Vagina (tissue), 2 donors: ENCODE measurements at regions not wholly inside any gene's neighbourhood (a gene's known extent, or its start where the extent isn't known, plus 50 kb on each side); places are given as distances from the start of the nearest gene placed in this dataset.

ENCODE experiments used
- POLR2A ChIP-seq, 2 donors: fragments of 450-650 bp; IDR thresholded peaks; one replicate each; pipeline ENCODE4 v1.6.1; 2017; ENCODE audit warnings: antibody characterized with exemption in 2 of 2, mild to moderate bottlenecking in 2 of 2, moderate library complexity in 2 of 2
- POLR2AphosphoS5 ChIP-seq, 2 donors: sonication (generic); formaldehyde crosslinking; IDR thresholded peaks; one replicate each; pipeline ENCODE4 v1.9.0; 2017; ENCODE audit warnings: antibody characterized with exemption in 2 of 2, mild to moderate bottlenecking in 2 of 2, low read depth in 1 of 2; ENCODE audit not compliant: insufficient read depth in 1 of 2
- TF ChIP-seq, protein P1 (sequence below), 3 experiments: fragments of 450-650 bp in 2 of 3; fragments of 200-600 bp in 1 of 3; sonication (generic) in 1 of 3; IDR thresholded peaks; one replicate each; pipeline ENCODE4 v1.5.1; 2017 to 2019; ENCODE audit warnings: antibody characterized with exemption in 3 of 3, mild to moderate bottlenecking in 2 of 3, moderate library complexity in 2 of 3

DNA sequence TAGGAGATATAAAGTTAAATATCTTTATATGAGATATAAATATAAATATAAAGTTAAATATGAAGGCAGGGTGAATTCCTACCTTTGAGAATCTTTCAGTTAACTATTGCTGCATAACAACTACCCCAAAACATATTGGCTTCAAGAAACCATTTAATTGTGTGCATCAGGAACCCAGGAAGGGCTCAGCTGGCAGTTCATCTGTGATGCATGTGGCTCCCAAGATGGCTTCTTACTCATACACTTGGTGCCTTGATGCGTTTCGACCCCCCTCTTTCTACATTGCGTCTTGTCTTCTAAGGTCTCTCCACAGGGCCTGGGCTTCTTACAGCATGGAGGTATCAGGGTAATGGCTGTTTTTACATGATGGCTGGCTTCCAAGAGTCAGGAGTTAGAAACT lies 253.9 kb upstream of the CRY1 start:
- no peak for TF ChIP-seq POLR2A (IDR thresholded peaks at IDR 0.05)
- TF ChIP-seq, protein P1, sequence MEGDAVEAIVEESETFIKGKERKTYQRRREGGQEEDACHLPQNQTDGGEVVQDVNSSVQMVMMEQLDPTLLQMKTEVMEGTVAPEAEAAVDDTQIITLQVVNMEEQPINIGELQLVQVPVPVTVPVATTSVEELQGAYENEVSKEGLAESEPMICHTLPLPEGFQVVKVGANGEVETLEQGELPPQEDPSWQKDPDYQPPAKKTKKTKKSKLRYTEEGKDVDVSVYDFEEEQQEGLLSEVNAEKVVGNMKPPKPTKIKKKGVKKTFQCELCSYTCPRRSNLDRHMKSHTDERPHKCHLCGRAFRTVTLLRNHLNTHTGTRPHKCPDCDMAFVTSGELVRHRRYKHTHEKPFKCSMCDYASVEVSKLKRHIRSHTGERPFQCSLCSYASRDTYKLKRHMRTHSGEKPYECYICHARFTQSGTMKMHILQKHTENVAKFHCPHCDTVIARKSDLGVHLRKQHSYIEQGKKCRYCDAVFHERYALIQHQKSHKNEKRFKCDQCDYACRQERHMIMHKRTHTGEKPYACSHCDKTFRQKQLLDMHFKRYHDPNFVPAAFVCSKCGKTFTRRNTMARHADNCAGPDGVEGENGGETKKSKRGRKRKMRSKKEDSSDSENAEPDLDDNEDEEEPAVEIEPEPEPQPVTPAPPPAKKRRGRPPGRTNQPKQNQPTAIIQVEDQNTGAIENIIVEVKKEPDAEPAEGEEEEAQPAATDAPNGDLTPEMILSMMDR (IDR thresholded peaks at IDR 0.05), result no peak
- TF ChIP-seq POLR2AphosphoS5 (IDR thresholded peaks at IDR 0.05; ENCODE audit: insufficient read depth in 1 of 2, low read depth in 1 of 2), result no peak
